ENCODE measurements at regions not wholly inside any gene's neighbourhood (a gene's known extent, or its start where the extent isn't known, plus 50 kb on each side); places are given as distances from the start of the nearest gene placed in this dataset.

GRCh38 chr9:16223074-16223871 lies 647.2 kb downstream of the BNC2 start:
- TF ChIP-seq, protein P1, sequence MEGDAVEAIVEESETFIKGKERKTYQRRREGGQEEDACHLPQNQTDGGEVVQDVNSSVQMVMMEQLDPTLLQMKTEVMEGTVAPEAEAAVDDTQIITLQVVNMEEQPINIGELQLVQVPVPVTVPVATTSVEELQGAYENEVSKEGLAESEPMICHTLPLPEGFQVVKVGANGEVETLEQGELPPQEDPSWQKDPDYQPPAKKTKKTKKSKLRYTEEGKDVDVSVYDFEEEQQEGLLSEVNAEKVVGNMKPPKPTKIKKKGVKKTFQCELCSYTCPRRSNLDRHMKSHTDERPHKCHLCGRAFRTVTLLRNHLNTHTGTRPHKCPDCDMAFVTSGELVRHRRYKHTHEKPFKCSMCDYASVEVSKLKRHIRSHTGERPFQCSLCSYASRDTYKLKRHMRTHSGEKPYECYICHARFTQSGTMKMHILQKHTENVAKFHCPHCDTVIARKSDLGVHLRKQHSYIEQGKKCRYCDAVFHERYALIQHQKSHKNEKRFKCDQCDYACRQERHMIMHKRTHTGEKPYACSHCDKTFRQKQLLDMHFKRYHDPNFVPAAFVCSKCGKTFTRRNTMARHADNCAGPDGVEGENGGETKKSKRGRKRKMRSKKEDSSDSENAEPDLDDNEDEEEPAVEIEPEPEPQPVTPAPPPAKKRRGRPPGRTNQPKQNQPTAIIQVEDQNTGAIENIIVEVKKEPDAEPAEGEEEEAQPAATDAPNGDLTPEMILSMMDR (conservative IDR thresholded peaks at IDR 0.05 in 1 of 2, IDR thresholded peaks at IDR 0.05 in 1 of 2; ENCODE audit: low read depth in 1 of 2, low read length in 2 of 2), result no peak
- no peak for TF ChIP-seq EZH2 (IDR thresholded peaks at IDR 0.05; ENCODE audit: low read length, missing control alignments)

Data from fibroblast of lung (primary cell).